ENCODE measurements at regions not wholly inside any gene's neighbourhood (a gene's known extent, or its start where the extent isn't known, plus 50 kb on each side); places are given as distances from the start of the nearest gene placed in this dataset.

DNA sequence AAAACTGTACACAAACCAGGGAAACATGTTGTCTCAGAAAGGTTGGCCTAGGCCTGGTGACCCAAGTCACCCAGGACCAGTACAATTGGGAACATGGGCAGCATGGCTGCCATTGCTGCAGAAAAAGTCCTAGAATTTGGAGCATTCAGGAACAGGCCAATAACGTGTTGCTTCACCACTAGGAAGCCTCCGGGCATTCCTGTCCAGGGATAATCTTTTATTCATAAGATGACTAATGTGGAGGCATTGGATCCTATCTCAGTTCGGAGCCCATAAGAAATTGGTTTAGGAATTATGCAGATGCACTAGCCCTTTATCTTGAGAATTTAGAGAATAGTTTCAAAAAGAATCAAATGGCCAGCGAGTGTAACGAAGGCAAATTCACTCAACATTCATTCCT is 242.8 kb upstream of the NDST4 start:
- TF ChIP-seq, protein P1, sequence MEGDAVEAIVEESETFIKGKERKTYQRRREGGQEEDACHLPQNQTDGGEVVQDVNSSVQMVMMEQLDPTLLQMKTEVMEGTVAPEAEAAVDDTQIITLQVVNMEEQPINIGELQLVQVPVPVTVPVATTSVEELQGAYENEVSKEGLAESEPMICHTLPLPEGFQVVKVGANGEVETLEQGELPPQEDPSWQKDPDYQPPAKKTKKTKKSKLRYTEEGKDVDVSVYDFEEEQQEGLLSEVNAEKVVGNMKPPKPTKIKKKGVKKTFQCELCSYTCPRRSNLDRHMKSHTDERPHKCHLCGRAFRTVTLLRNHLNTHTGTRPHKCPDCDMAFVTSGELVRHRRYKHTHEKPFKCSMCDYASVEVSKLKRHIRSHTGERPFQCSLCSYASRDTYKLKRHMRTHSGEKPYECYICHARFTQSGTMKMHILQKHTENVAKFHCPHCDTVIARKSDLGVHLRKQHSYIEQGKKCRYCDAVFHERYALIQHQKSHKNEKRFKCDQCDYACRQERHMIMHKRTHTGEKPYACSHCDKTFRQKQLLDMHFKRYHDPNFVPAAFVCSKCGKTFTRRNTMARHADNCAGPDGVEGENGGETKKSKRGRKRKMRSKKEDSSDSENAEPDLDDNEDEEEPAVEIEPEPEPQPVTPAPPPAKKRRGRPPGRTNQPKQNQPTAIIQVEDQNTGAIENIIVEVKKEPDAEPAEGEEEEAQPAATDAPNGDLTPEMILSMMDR (IDR thresholded peaks at IDR 0.05) = no peak
- no peak for TF ChIP-seq EP300 (IDR thresholded peaks at IDR 0.05)
- TF ChIP-seq POLR2A (IDR thresholded peaks at IDR 0.05) = no peak
- TF ChIP-seq POLR2AphosphoS5 (IDR thresholded peaks at IDR 0.05) = no peak

Measured in suprapubic skin (tissue), 4 donors.